Thyroid gland (tissue), 4 donors: ENCODE measurements at regions not wholly inside any gene's neighbourhood (a gene's known extent, or its start where the extent isn't known, plus 50 kb on each side); places are given as distances from the start of the nearest gene placed in this dataset.
A peak's percentile ranks its signal among the peaks of the same experiment; 100 is the strongest.

Experiments used
- DNase-seq, 2 donors: peaks; one replicate each; pipeline ENCODE4 v3.0.0-alpha.2; 2019
- H3K27ac ChIP-seq, 3 donors: fragments of 200-600 bp; sonication (generic); 1 replicate in 2 of 3; 2 replicates in 1 of 3; pipeline ENCODE4 v1.5.1; 2016 to 2019; ENCODE audit warnings: mild to moderate bottlenecking in 1 of 3, moderate library complexity in 1 of 3
- H3K27me3 ChIP-seq: fragments of 200-600 bp; sonication (generic); one replicate; pipeline ENCODE4 v1.5.1; 2019
- H3K36me3 ChIP-seq, 2 donors: fragments of 200-600 bp; sonication (generic); one replicate each; pipeline ENCODE4 v1.5.1; 2016 to 2019
- H3K4me1 ChIP-seq, 2 donors: fragments of 200-600 bp; sonication (generic); one replicate each; pipeline ENCODE4 v1.5.1; 2017 to 2019
- H3K4me3 ChIP-seq, 3 donors: fragments of 200-600 bp; sonication (generic); replicated peaks in 1 of 3; 1 replicate in 2 of 3; 2 replicates in 1 of 3; pipeline ENCODE4 v1.5.1; 2016; ENCODE audit warnings: mild to moderate bottlenecking in 1 of 3
- H3K9me3 ChIP-seq: fragments of 200-600 bp; sonication (generic); one replicate; pipeline ENCODE4 v1.5.1; 2017
- CTCF ChIP-seq, 6 experiments: fragments of 200-600 bp in 3 of 6; fragments of 450-650 bp in 3 of 6; sonication (generic) in 3 of 6; IDR thresholded peaks; one replicate each; pipeline ENCODE4 v1.5.1; 2016 to 2019; ENCODE audit warnings: antibody characterized with exemption in 6 of 6, mild to moderate bottlenecking in 2 of 6, inconsistent platforms in 1 of 6, moderate library complexity in 1 of 6
- POLR2A ChIP-seq, 2 donors: fragments of 450-650 bp; IDR thresholded peaks; one replicate each; pipeline ENCODE4 v1.6.1; 2017; ENCODE audit warnings: antibody characterized with exemption in 2 of 2, mild to moderate bottlenecking in 2 of 2, moderate library complexity in 1 of 2
- WGBS, 2 donors: methylation state at CpG; one replicate each; pipeline ENCODE4 v1.1.5; 2017; 5-methylcytosine and 5-hydroxymethylcytosine counted together
- intact Hi-C: fragments of 100-400 bp; cut with DNase I; formaldehyde crosslinking; loops from one replicate; pipeline ENCODE4 v1.15.1; 2023

DNA sequence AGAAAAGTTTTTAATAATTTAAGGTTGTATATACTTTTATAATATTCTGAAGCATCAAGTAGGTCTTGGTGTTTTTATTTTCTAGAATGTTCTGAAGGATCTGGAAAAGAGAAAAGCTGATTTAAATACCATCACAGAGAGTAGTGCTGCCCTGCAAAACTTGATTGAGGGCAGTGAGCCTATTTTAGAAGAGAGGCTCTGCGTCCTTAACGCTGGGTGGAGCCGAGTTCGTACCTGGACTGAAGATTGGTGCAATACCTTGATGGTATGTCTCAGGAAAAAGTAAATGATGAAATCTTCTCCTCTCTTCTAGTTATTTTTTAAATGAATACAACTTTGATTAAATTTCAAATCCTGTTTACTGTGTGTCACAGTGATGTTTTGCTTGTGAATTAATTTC lies 225.7 kb downstream of the UTRN start:
- Histone ChIP-seq H3K27me3 (no peaks in the 10 kb centered on the region), H3K27ac (no peak overlapping the region), H3K36me3 (peaks cover 13 to 24% of the 10 kb centered on the region in 2 donors), H3K4me3 (no peak overlapping the region), H3K4me1 (no peaks in the 10 kb centered on the region), H3K9me3 (no peaks in the 10 kb centered on the region)
- WGBS, 2 donors, result 90 to 94% methylated on average over 4 of the region's 4 CpGs
- intact Hi-C loops, result no loop called here
- no peak for DNase-seq
- TF ChIP-seq POLR2A (IDR thresholded peaks at IDR 0.05) (no peak), CTCF (IDR thresholded peaks at IDR 0.05) (no peak)

DNA sequence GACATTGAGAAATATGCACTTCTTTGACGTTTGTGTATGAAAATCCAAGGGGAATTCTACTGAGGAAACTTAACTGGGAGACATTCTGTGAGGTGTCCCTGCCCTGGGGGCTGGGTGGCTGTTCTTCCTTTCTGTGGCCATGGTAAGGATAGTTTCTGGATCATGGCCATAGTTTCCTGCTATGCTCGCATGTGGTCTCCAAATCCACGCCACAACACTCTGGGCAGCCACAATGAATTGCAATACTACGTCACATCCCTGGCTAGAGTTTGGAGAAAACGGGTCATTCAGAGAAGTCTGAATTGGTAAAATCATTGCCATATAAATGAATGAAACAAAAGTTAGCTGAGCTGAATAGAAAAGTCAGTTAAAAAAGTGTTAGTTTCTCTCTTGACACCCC lies 230.6 kb downstream of the UTRN start:
- H3K27ac ChIP-seq, result no peak overlapping the region
- no peaks in the 10 kb centered on the region for H3K9me3 ChIP-seq
- intact Hi-C loops, result no loop called here
- 91 to 92% methylated on average over 5 of the region's 5 CpGs for WGBS, 2 donors
- H3K4me1 ChIP-seq, result no peaks in the 10 kb centered on the region
- DNase-seq, result no peak
- H3K27me3 ChIP-seq, result no peaks in the 10 kb centered on the region
- no peak overlapping the region for H3K4me3 ChIP-seq
- peaks cover 19 to 23% of the 10 kb centered on the region in 2 donors for H3K36me3 ChIP-seq
- TF ChIP-seq CTCF (IDR thresholded peaks at IDR 0.05), result no peak
- no peak for TF ChIP-seq POLR2A (IDR thresholded peaks at IDR 0.05)

DNA sequence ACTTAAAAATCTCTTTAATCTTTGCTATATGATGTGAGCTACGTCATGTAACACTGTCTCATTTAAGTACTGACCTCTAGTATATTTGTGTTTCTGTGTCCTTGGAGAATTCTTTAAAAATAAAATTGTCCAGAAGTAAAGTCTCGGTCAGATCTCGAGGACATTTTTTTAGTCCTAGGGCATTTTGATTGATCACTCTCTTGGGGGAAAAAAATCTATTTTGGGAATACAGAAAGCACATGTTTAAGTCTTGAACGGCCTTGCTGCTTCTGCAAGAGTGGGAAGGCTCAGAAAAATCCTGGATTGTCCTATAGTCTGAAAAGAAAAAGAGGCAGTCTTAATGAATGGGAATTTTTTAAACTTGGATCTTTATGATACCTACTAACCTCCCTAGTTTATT lies 234.3 kb downstream of the UTRN start:
- H3K27ac ChIP-seq, result peak overlapping the region in 1 of 3 donors; percentile 11

DNA sequence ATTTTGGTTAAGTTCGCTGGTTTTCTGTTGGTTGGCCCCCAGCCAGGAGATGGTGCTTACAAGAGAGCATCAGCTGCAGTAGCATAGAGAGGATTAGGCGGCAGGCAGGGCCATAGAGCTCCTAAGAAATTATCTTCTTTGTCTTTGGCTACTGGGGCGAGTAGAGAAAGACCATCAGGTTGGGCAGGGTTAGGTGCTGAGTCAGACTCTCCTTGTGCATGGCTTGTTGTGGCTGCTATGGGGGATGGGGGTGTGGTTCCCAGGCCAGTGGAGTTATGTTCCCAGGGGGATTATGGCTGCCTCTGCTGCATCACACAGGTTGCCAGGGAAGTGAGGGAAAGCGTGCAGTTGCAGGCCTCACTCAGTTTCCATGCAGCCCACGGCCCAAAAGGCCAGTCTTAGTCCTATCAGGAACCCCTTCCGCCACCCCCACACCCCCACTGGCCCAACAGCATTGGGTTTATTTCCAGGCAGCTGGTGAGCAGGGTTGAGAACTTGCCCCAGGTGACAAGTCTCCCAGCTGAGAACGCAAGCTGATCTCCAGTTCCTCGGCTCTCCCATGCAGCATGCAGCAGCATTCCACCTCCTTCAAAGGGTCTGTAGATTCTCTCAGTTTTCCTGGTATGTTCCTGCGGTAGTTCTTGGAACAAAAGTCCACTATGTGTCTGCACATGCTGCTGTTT lies 243.7 kb downstream of the UTRN start:
- WGBS, 2 donors, result 88 to 91% methylated on average over 9 of the region's 9 CpGs
- Histone ChIP-seq H3K9me3 (no peaks in the 10 kb centered on the region), H3K36me3 (peaks cover 36 to 37% of the 10 kb centered on the region in 2 donors)

More for the DNA sequence above, 234.3 kb downstream of the UTRN start:
- peaks cover 30 to 38% of the 10 kb centered on the region in 2 donors for H3K36me3 ChIP-seq
- intact Hi-C loops, result no loop called here
- H3K27me3 ChIP-seq, result no peaks in the 10 kb centered on the region
- no peaks in the 10 kb centered on the region for H3K9me3 ChIP-seq
- no peaks in the 10 kb centered on the region for H3K4me1 ChIP-seq
- 65 to 78% methylated on average over 4 of the region's 4 CpGs for WGBS, 2 donors
- TF ChIP-seq POLR2A (IDR thresholded peaks at IDR 0.05) (no peak), CTCF (IDR thresholded peaks at IDR 0.05) (no peak)
- no peak overlapping the region for H3K4me3 ChIP-seq
- no peak for DNase-seq

More for the DNA sequence above, 243.7 kb downstream of the UTRN start:
- intact Hi-C loops, result no loop called here
- H3K27me3 ChIP-seq, result no peaks in the 10 kb centered on the region
- no peak overlapping the region for H3K27ac ChIP-seq
- TF ChIP-seq POLR2A (IDR thresholded peaks at IDR 0.05), result no peak
- no peak for TF ChIP-seq CTCF (IDR thresholded peaks at IDR 0.05)
- H3K4me1 ChIP-seq, result no peaks in the 10 kb centered on the region
- H3K4me3 ChIP-seq, result no peak overlapping the region
- DNase-seq, result no peak
